ENCODE measurements at regions not wholly inside any gene's neighbourhood (a gene's known extent, or its start where the extent isn't known, plus 50 kb on each side); places are given as distances from the start of the nearest gene placed in this dataset.

- Histone ChIP-seq H3K27me3 (ENCODE audit: control insufficient read depth in 1 of 2, insufficient read depth in 2 of 2, low read length in 2 of 2) (no peaks in the 10 kb centered on the region), H3K79me2 (ENCODE audit: insufficient read depth, low read length) (no peaks in the 10 kb centered on the region), H3K36me3 (replicated peaks in 1 of 2; ENCODE audit: control insufficient read depth in 1 of 2, insufficient read depth in 2 of 2, low read length in 2 of 2) (no peaks in the 10 kb centered on the region), H2AFZ (ENCODE audit: low read length) (no peak overlapping the region), H3K27ac (ENCODE audit: extremely low read length, insufficient read depth, low read length) (no peak overlapping the region), H3K9me3 (ENCODE audit: low read length) (no peaks in the 10 kb centered on the region), H3K4me2 (ENCODE audit: low read depth, low read length) (no peak overlapping the region), H3K4me3 (replicated peaks in 1 of 3; ENCODE audit: insufficient read depth in 1 of 3, low read depth in 2 of 3, low read length in 3 of 3) (no peak overlapping the region), H4K20me1 (ENCODE audit: insufficient read depth, low read length) (no peaks in the 10 kb centered on the region), H3K4me1 (ENCODE audit: insufficient read depth, low read length) (no peaks in the 10 kb centered on the region), H3K9ac (ENCODE audit: insufficient read depth, low read depth, low read length) (no peak overlapping the region)
- FAIRE-seq (no peak), DNase-seq (ENCODE audit: low spot score) (no peak), ATAC-seq (no peak)
- CTCF ChIA-PET (ENCODE audit: low intra/inter-chr PET ratio, low total read pairs), result no interaction called here
- in situ Hi-C loops (cut with HindIII; ENCODE audit: extremely low pct_ligation_motif_present, low pct_unique_long_range_greater_than_20kb) (no loop called here), intact Hi-C loops (cut with micrococcal nuclease; ENCODE audit: unreplicated experiment) (no loop called here)
- no TSS peak for BruUV-seq (replicated peaks)
- POLR2A ChIA-PET, result no interaction called here
- TF ChIP-seq ZNF724P (CRISPR knock-in tag; IDR thresholded peaks at IDR 0.05; ENCODE audit: borderline replicate concordance) (no peak), ZFP36L2 (CRISPR knock-in tag; IDR thresholded peaks at IDR 0.05) (no peak), ZUFSP (CRISPR knock-in tag; IDR thresholded peaks at IDR 0.05; ENCODE audit: borderline replicate concordance) (no peak)
- 9% methylated on average over 4 of the region's 8 CpGs for WGBS (ENCODE audit: low lambda C conversion rate)
These were observed 730.6 kb downstream of the FAM181B start for GRCh38 chr11:82003024-82003423.

- Histone ChIP-seq H3K4me2 (ENCODE audit: low read depth, low read length) (no peak overlapping the region), H3K27ac (ENCODE audit: extremely low read length, insufficient read depth, low read length) (no peak overlapping the region), H3K9me3 (ENCODE audit: low read length) (no peaks in the 10 kb centered on the region), H2AFZ (ENCODE audit: low read length) (no peak overlapping the region), H3K79me2 (ENCODE audit: insufficient read depth, low read length) (no peaks in the 10 kb centered on the region), H3K4me3 (replicated peaks in 1 of 3; ENCODE audit: insufficient read depth in 1 of 3, low read depth in 2 of 3, low read length in 3 of 3) (no peak overlapping the region), H3K36me3 (replicated peaks in 1 of 2; ENCODE audit: control insufficient read depth in 1 of 2, insufficient read depth in 2 of 2, low read length in 2 of 2) (no peaks in the 10 kb centered on the region), H3K9ac (ENCODE audit: insufficient read depth, low read depth, low read length) (no peak overlapping the region), H3K4me1 (ENCODE audit: insufficient read depth, low read length) (no peaks in the 10 kb centered on the region), H3K27me3 (ENCODE audit: control insufficient read depth in 1 of 2, insufficient read depth in 2 of 2, low read length in 2 of 2) (no peaks in the 10 kb centered on the region), H4K20me1 (ENCODE audit: insufficient read depth, low read length) (no peaks in the 10 kb centered on the region)
- in situ Hi-C loops (cut with HindIII; ENCODE audit: extremely low pct_ligation_motif_present, low pct_unique_long_range_greater_than_20kb) (no loop called here), intact Hi-C loops (cut with micrococcal nuclease; ENCODE audit: unreplicated experiment) (no loop called here)
- ChIA-PET CTCF (ENCODE audit: low intra/inter-chr PET ratio, low total read pairs) (no interaction called here), POLR2A (no interaction called here)
- 10% methylated on average over 6 of the region's 8 CpGs for WGBS (ENCODE audit: low lambda C conversion rate)
- no TSS peak for BruUV-seq (replicated peaks)
- ATAC-seq (no peak), DNase-seq (ENCODE audit: low spot score) (no peak), FAIRE-seq (no peak)
- TF ChIP-seq SIX4 (CRISPR knock-in tag; IDR thresholded peaks at IDR 0.05) (no peak), ZNF710 (CRISPR knock-in tag; IDR thresholded peaks at IDR 0.05; ENCODE audit: borderline replicate concordance) (no peak), MAZ (IDR thresholded peaks at IDR 0.05; ENCODE audit: borderline replicate concordance, low read depth, low read length) (no peak), MAZ (CRISPR knock-in tag; IDR thresholded peaks at IDR 0.05; ENCODE audit: low read depth) (no peak), ZNF567 (CRISPR knock-in tag; IDR thresholded peaks at IDR 0.05; ENCODE audit: borderline replicate concordance) (no peak), EP300 (IDR thresholded peaks at IDR 0.05; ENCODE audit: low read depth in 2 of 2, low read length in 2 of 2) (no peak), EP300 (CRISPR knock-in tag; IDR thresholded peaks at IDR 0.05; ENCODE audit: borderline replicate concordance) (no peak), NR1H2 (CRISPR knock-in tag; IDR thresholded peaks at IDR 0.05; ENCODE audit: borderline replicate concordance, low read depth) (no peak), PAF1 (CRISPR knock-in tag; IDR thresholded peaks at IDR 0.05) (no peak), STAG1 (CRISPR knock-in tag; IDR thresholded peaks at IDR 0.05) (no peak), ZNF513 (CRISPR knock-in tag; conservative IDR thresholded peaks at IDR 0.05) (no peak)
These were observed 737.8 kb downstream of the FAM181B start for GRCh38 chr11:81995889-81996288.
